Tibial nerve (tissue), 4 donors: ENCODE measurements at regions not wholly inside any gene's neighbourhood (a gene's known extent, or its start where the extent isn't known, plus 50 kb on each side); places are given as distances from the start of the nearest gene placed in this dataset.

ENCODE experiments used
- DNase-seq, 2 donors: peaks; one replicate each; pipeline ENCODE4 v3.0.0-alpha.2; 2019; ENCODE audit warnings: low spot score in 2 of 2
- H3K27ac ChIP-seq, 4 donors: fragments of 200-600 bp; sonication (generic) in 3 of 4; one replicate each; pipeline ENCODE4 v1.5.1; 2017 to 2019; ENCODE audit warnings: mild to moderate bottlenecking in 1 of 4
- H3K27me3 ChIP-seq, 2 donors: fragments of 200-600 bp; sonication (generic) in 1 of 2; one replicate each; pipeline versions ENCODE4 v1.5.1 to v1.6.0; 2017 to 2019
- H3K36me3 ChIP-seq, 3 donors: fragments of 200-600 bp; sonication (generic); one replicate each; pipeline ENCODE4 v1.5.1; 2018 to 2019
- H3K4me1 ChIP-seq, 4 donors: fragments of 200-600 bp; sonication (generic) in 3 of 4; one replicate each; pipeline ENCODE4 v1.5.1; 2017 to 2019
- H3K4me3 ChIP-seq, 4 donors: fragments of 200-600 bp; sonication (generic) in 3 of 4; one replicate each; pipeline ENCODE4 v1.5.1; 2017 to 2019; ENCODE audit warnings: mild to moderate bottlenecking in 1 of 4, moderate library complexity in 1 of 4
- H3K9me3 ChIP-seq, 4 donors: fragments of 200-600 bp; sonication (generic) in 3 of 4; one replicate each; pipeline ENCODE4 v1.5.1; 2017 to 2019
- EP300 ChIP-seq, 2 donors: sonication (generic); formaldehyde crosslinking; IDR thresholded peaks; one replicate each; pipeline ENCODE4 v1.6.1; 2017; ENCODE audit warnings: antibody characterized with exemption in 2 of 2, mild to moderate bottlenecking in 1 of 2
- POLR2A ChIP-seq, 2 donors: fragments of 450-650 bp; IDR thresholded peaks; one replicate each; pipeline ENCODE4 v1.6.1; 2017; ENCODE audit warnings: antibody characterized with exemption in 2 of 2, mild to moderate bottlenecking in 2 of 2, moderate library complexity in 2 of 2
- WGBS, 2 donors: methylation state at CpG; one replicate each; pipeline ENCODE4 v1.1.5; 2018; 5-methylcytosine and 5-hydroxymethylcytosine counted together
- TF ChIP-seq, protein P1 (sequence below), 5 experiments: fragments of 200-600 bp in 3 of 5; fragments of 450-650 bp in 2 of 5; sonication (generic) in 3 of 5; IDR thresholded peaks; one replicate each; pipeline ENCODE4 v1.5.1; 2016 to 2019; ENCODE audit warnings: antibody characterized with exemption in 5 of 5, mild to moderate bottlenecking in 3 of 5, moderate library complexity in 2 of 5

DNA sequence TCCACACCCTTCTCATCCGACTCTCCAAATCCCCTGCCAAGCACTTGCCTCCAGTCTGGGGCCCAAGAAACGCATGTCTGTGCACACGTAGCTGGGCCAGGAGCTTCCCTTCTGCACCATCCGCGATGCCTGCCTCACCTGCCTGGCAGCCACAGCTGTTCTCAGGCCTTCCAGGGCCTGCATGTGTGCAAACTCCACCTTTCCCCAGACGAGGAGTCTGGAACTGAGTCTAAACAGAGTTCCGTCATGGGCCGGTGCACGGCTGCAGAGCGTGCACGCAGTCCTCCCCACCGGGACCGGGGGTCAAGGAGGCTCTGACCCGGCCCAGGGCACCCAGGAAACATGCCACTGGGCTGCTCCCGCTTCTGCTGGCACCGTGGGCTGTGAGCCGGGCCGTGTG, 66.8 kb upstream of the SALL3 start:
- 72 to 77% methylated on average over 10 to 17 of the region's 18 CpGs for WGBS, 2 donors
- no peaks in the 10 kb centered on the region for H3K27me3 ChIP-seq
- H3K4me3 ChIP-seq, result no peak overlapping the region
- no peak for DNase-seq
- H3K36me3 ChIP-seq, result no peaks in the 10 kb centered on the region
- TF ChIP-seq, protein P1, sequence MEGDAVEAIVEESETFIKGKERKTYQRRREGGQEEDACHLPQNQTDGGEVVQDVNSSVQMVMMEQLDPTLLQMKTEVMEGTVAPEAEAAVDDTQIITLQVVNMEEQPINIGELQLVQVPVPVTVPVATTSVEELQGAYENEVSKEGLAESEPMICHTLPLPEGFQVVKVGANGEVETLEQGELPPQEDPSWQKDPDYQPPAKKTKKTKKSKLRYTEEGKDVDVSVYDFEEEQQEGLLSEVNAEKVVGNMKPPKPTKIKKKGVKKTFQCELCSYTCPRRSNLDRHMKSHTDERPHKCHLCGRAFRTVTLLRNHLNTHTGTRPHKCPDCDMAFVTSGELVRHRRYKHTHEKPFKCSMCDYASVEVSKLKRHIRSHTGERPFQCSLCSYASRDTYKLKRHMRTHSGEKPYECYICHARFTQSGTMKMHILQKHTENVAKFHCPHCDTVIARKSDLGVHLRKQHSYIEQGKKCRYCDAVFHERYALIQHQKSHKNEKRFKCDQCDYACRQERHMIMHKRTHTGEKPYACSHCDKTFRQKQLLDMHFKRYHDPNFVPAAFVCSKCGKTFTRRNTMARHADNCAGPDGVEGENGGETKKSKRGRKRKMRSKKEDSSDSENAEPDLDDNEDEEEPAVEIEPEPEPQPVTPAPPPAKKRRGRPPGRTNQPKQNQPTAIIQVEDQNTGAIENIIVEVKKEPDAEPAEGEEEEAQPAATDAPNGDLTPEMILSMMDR (IDR thresholded peaks at IDR 0.05), result no peak
- TF ChIP-seq EP300 (IDR thresholded peaks at IDR 0.05) (no peak), POLR2A (IDR thresholded peaks at IDR 0.05) (no peak)
- H3K4me1 ChIP-seq, result no peaks in the 10 kb centered on the region
- H3K9me3 ChIP-seq, result peaks cover 0 to 14% (median 0%) of the 10 kb centered on the region in 4 donors
- H3K27ac ChIP-seq, result no peak overlapping the region

DNA sequence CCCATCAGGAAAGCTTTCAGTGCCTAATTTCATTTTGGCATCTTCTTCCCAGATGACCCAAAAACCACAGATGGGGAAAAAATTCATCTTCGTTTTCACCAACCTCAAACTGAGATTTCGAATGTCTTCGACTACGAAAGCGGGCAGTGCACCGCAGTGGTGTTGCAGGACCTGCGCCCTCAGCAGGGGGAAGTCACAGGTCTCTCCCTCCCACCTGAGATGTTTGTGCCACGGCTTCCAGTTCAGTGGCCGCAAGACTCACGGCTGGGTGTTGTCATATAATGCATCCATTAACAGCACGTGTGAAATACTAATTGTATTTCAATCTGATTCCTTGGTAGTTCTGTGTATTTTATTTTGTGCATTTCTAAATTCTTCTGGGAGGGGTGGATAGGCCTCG, 66.2 kb upstream of the SALL3 start:
- DNase-seq, result no peak
- Histone ChIP-seq H3K36me3 (no peaks in the 10 kb centered on the region), H3K27me3 (no peaks in the 10 kb centered on the region), H3K9me3 (peaks cover 0 to 14% (median 0%) of the 10 kb centered on the region in 4 donors), H3K4me1 (no peaks in the 10 kb centered on the region), H3K27ac (no peak overlapping the region), H3K4me3 (no peak overlapping the region)
- TF ChIP-seq POLR2A (IDR thresholded peaks at IDR 0.05) (no peak), EP300 (IDR thresholded peaks at IDR 0.05) (no peak)
- TF ChIP-seq, protein P1 (IDR thresholded peaks at IDR 0.05), result no peak
- 69 to 77% methylated on average over 12 of the region's 12 CpGs for WGBS, 2 donors

DNA sequence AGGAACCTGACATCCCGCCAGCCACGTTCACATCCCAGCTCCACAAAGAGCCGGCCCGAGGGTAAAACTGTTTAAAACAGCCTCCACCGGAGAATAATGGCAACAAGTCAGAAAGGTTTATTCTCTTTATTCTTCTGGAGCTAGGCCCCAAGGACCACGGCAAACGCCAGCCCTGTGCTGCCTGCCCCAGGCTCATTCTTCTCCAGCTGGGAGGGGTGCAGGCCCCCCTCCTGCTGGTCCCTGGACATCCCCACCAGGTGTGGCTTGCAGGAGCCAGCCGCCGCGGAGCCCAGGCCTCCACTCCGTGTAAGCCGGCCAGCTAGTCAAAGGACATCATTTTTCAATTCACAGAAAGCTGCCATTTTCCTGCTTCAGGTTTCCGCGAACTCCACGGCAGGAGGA, 65.8 kb upstream of the SALL3 start:
- DNase-seq, result no peak
- Histone ChIP-seq H3K27ac (no peak overlapping the region), H3K4me1 (no peaks in the 10 kb centered on the region), H3K9me3 (peaks cover 0 to 14% (median 0%) of the 10 kb centered on the region in 4 donors), H3K36me3 (no peaks in the 10 kb centered on the region), H3K4me3 (no peak overlapping the region), H3K27me3 (no peaks in the 10 kb centered on the region)
- no peak for TF ChIP-seq EP300 (IDR thresholded peaks at IDR 0.05)
- TF ChIP-seq, protein P1 (IDR thresholded peaks at IDR 0.05), result no peak
- no peak for TF ChIP-seq POLR2A (IDR thresholded peaks at IDR 0.05)
- WGBS, 2 donors, result 56 to 59% methylated on average over 15 of the region's 15 CpGs

DNA sequence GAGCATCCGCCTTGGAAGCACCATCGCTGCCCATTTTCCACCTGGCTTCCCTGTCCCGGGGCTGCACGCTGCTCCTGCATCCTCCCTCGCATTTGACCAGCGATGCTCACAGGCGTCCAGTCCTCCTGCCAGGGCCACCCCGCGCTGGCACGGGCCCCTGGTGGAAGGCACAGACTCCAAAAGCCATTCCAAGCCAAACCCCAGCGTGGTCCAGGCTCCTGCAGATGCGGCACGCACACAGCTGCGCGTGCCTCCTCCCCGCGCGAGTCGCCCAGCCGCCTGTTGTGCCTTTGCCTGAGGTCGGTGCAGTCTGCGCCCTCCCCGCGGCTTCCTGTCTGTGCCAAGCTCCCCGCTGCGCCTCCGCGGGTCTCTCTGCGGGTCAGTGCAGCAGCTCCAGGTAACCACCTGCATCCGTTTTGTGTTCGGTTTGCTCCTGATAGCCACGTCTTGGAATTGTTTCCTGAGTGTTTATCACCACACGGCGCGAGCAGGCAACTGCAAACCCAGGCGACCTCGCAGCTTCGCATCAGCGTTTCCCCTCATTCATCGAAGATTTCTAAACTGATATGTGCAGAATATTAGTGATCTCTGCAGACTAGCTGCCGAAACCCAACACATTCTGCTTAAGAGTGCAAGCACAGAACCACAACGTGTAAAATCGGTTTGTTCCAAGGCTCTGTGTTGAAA, 65.2 kb upstream of the SALL3 start:
- WGBS, 2 donors, result 83 to 85% methylated on average over 42 to 43 of the region's 43 CpGs
- no peak overlapping the region for H3K27ac ChIP-seq
- no peaks in the 10 kb centered on the region for H3K36me3 ChIP-seq
- H3K4me1 ChIP-seq, result no peaks in the 10 kb centered on the region
- H3K27me3 ChIP-seq, result no peaks in the 10 kb centered on the region
- no peak for DNase-seq
- no peak overlapping the region for H3K4me3 ChIP-seq
- peaks cover 0 to 14% (median 0%) of the 10 kb centered on the region in 4 donors for H3K9me3 ChIP-seq
- TF ChIP-seq POLR2A (IDR thresholded peaks at IDR 0.05), result no peak
- no peak for TF ChIP-seq EP300 (IDR thresholded peaks at IDR 0.05)
- TF ChIP-seq, protein P1 (IDR thresholded peaks at IDR 0.05), result no peak

DNA sequence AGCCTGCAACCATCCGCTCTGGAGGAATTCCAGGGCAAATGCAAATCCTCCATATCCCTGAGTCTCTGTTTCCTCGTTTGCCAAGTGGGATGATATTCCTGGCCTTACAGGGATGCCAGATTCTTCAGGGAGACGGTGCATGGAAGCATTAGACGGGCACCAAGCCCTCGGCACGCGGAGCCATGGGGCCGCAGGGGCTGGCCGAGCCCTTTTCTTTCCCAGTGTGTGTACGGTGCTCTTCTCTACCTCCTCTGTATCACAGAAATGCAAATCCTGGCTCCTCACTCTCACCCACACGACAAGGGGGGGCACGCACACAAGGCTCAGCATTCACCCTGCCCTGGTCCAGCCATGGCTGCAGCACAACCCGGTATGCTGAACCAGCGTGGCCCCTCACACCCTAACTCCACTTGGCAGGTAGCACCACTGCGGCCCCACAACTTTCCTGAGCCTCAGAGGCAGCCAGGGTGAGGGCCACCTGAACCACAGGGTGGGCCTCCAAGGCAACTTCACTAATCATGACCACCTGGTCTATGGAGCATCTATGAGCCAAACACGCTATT, 64.1 kb upstream of the SALL3 start:
- peaks cover 0 to 14% (median 0%) of the 10 kb centered on the region in 4 donors for H3K9me3 ChIP-seq
- H3K4me3 ChIP-seq, result no peak overlapping the region
- DNase-seq, result no peak
- WGBS, 2 donors, result 86 to 87% methylated on average over 15 to 16 of the region's 16 CpGs
- H3K27me3 ChIP-seq, result no peaks in the 10 kb centered on the region
- TF ChIP-seq EP300 (IDR thresholded peaks at IDR 0.05) (no peak), POLR2A (IDR thresholded peaks at IDR 0.05) (no peak)
- TF ChIP-seq, protein P1 (IDR thresholded peaks at IDR 0.05), result no peak
- no peaks in the 10 kb centered on the region for H3K36me3 ChIP-seq
- H3K4me1 ChIP-seq, result no peaks in the 10 kb centered on the region
- H3K27ac ChIP-seq, result no peak overlapping the region
